ENCODE measurements at regions not wholly inside any gene's neighbourhood (a gene's known extent, or its start where the extent isn't known, plus 50 kb on each side); places are given as distances from the start of the nearest gene placed in this dataset.

- Mint-ChIP-seq H3K27me3 (ENCODE audit: low read depth) (no peaks in the 10 kb centered on the region), H3K9me3 (no peaks in the 10 kb centered on the region), H3K4me1 (ENCODE audit: low read depth) (no peaks in the 10 kb centered on the region), H3K4me3 (no peak overlapping the region), H3K36me3 (ENCODE audit: low read depth) (no peaks in the 10 kb centered on the region), H3K27ac (no peak overlapping the region)
Observed at GRCh38 chr14:104321088-104321801, 182.9 kb downstream of the KIF26A start.

- Mint-ChIP-seq H3K9me3 (no peaks in the 10 kb centered on the region), H3K27ac (no peak overlapping the region), H3K4me3 (no peak overlapping the region), H3K4me1 (ENCODE audit: low read depth) (no peaks in the 10 kb centered on the region), H3K27me3 (ENCODE audit: low read depth) (no peaks in the 10 kb centered on the region), H3K36me3 (ENCODE audit: low read depth) (no peaks in the 10 kb centered on the region)
Observed at GRCh38 chr14:104321802-104322130, 183.4 kb downstream of the KIF26A start.

GRCh38 chr14:104322531-104323366 is 184.4 kb downstream of the KIF26A start:
- no peaks in the 10 kb centered on the region for H3K27me3 Mint-ChIP-seq (ENCODE audit: low read depth)
- H3K9me3 Mint-ChIP-seq, result no peaks in the 10 kb centered on the region
- no peaks in the 10 kb centered on the region for H3K4me1 Mint-ChIP-seq (ENCODE audit: low read depth)
- H3K27ac Mint-ChIP-seq, result no peak overlapping the region
- H3K36me3 Mint-ChIP-seq (ENCODE audit: low read depth), result no peaks in the 10 kb centered on the region
- no peak overlapping the region for H3K4me3 Mint-ChIP-seq

GRCh38 chr14:104323551-104324175 is 185.3 kb downstream of the KIF26A start:
- no peak overlapping the region for H3K4me3 Mint-ChIP-seq
- H3K27me3 Mint-ChIP-seq (ENCODE audit: low read depth), result no peaks in the 10 kb centered on the region
- no peaks in the 10 kb centered on the region for H3K9me3 Mint-ChIP-seq
- H3K27ac Mint-ChIP-seq, result no peak overlapping the region
- H3K4me1 Mint-ChIP-seq (ENCODE audit: low read depth), result no peaks in the 10 kb centered on the region
- H3K36me3 Mint-ChIP-seq (ENCODE audit: low read depth), result no peaks in the 10 kb centered on the region

- H3K4me1 Mint-ChIP-seq (ENCODE audit: low read depth), result no peaks in the 10 kb centered on the region
- H3K27ac Mint-ChIP-seq, result no peak overlapping the region
- H3K9me3 Mint-ChIP-seq, result peaks cover 19% of the 10 kb centered on the region
- H3K27me3 Mint-ChIP-seq (ENCODE audit: low read depth), result no peaks in the 10 kb centered on the region
- no peaks in the 10 kb centered on the region for H3K36me3 Mint-ChIP-seq (ENCODE audit: low read depth)
- H3K4me3 Mint-ChIP-seq, result no peak overlapping the region
Observed at GRCh38 chr14:104326848-104327247, 188.5 kb downstream of the KIF26A start.

GRCh38 chr14:104328607-104329006 is 190.2 kb downstream of the KIF26A start:
- H3K4me3 Mint-ChIP-seq, result no peak overlapping the region
- no peaks in the 10 kb centered on the region for H3K27me3 Mint-ChIP-seq (ENCODE audit: low read depth)
- peaks cover 19% of the 10 kb centered on the region for H3K9me3 Mint-ChIP-seq
- H3K4me1 Mint-ChIP-seq (ENCODE audit: low read depth), result no peaks in the 10 kb centered on the region
- H3K27ac Mint-ChIP-seq, result no peak overlapping the region
- no peaks in the 10 kb centered on the region for H3K36me3 Mint-ChIP-seq (ENCODE audit: low read depth)

GRCh38 chr14:104329793-104330192 is 191.4 kb downstream of the KIF26A start:
- H3K4me3 Mint-ChIP-seq, result no peak overlapping the region
- H3K27me3 Mint-ChIP-seq (ENCODE audit: low read depth), result no peaks in the 10 kb centered on the region
- no peaks in the 10 kb centered on the region for H3K36me3 Mint-ChIP-seq (ENCODE audit: low read depth)
- H3K9me3 Mint-ChIP-seq, result peaks cover 19% of the 10 kb centered on the region
- H3K4me1 Mint-ChIP-seq (ENCODE audit: low read depth), result no peaks in the 10 kb centered on the region
- H3K27ac Mint-ChIP-seq, result no peak overlapping the region

GRCh38 chr14:104331871-104332605 is 193.7 kb downstream of the KIF26A start:
- Mint-ChIP-seq H3K27me3 (ENCODE audit: low read depth) (no peaks in the 10 kb centered on the region), H3K9me3 (peaks cover 19% of the 10 kb centered on the region), H3K4me1 (ENCODE audit: low read depth) (no peaks in the 10 kb centered on the region), H3K27ac (no peak overlapping the region), H3K36me3 (ENCODE audit: low read depth) (no peaks in the 10 kb centered on the region), H3K4me3 (no peak overlapping the region)

- Mint-ChIP-seq H3K4me3 (no peak overlapping the region), H3K36me3 (ENCODE audit: low read depth) (no peaks in the 10 kb centered on the region), H3K27ac (no peak overlapping the region), H3K4me1 (ENCODE audit: low read depth) (no peaks in the 10 kb centered on the region), H3K9me3 (peaks cover 19% of the 10 kb centered on the region), H3K27me3 (ENCODE audit: low read depth) (no peaks in the 10 kb centered on the region)
Observed at GRCh38 chr14:104332634-104333270, 194.4 kb downstream of the KIF26A start.

- Mint-ChIP-seq H3K4me1 (ENCODE audit: low read depth) (no peaks in the 10 kb centered on the region), H3K27me3 (ENCODE audit: low read depth) (peaks cover 4% of the 10 kb centered on the region), H3K9me3 (peaks cover 27% of the 10 kb centered on the region), H3K4me3 (no peak overlapping the region), H3K27ac (no peak overlapping the region), H3K36me3 (ENCODE audit: low read depth) (peaks cover 1% of the 10 kb centered on the region)
Observed at GRCh38 chr14:104333646-104334423, 195.4 kb downstream of the KIF26A start.

GRCh38 chr14:104334424-104335161 is 196.2 kb downstream of the KIF26A start:
- H3K9me3 Mint-ChIP-seq, result peaks cover 27% of the 10 kb centered on the region
- peaks cover 1% of the 10 kb centered on the region for H3K36me3 Mint-ChIP-seq (ENCODE audit: low read depth)
- H3K27ac Mint-ChIP-seq, result no peak overlapping the region
- H3K4me3 Mint-ChIP-seq, result no peak overlapping the region
- peaks cover 7% of the 10 kb centered on the region for H3K27me3 Mint-ChIP-seq (ENCODE audit: low read depth)
- no peaks in the 10 kb centered on the region for H3K4me1 Mint-ChIP-seq (ENCODE audit: low read depth)

GRCh38 chr14:104335176-104335575 is 196.8 kb downstream of the KIF26A start:
- peaks cover 1% of the 10 kb centered on the region for H3K36me3 Mint-ChIP-seq (ENCODE audit: low read depth)
- H3K4me3 Mint-ChIP-seq, result no peak overlapping the region
- H3K27me3 Mint-ChIP-seq (ENCODE audit: low read depth), result peaks cover 9% of the 10 kb centered on the region
- H3K4me1 Mint-ChIP-seq (ENCODE audit: low read depth), result no peaks in the 10 kb centered on the region
- H3K9me3 Mint-ChIP-seq, result peaks cover 24% of the 10 kb centered on the region
- no peak overlapping the region for H3K27ac Mint-ChIP-seq

GRCh38 chr14:104335611-104336010 is 197.2 kb downstream of the KIF26A start:
- H3K36me3 Mint-ChIP-seq (ENCODE audit: low read depth), result peaks cover 1% of the 10 kb centered on the region
- H3K4me3 Mint-ChIP-seq, result no peak overlapping the region
- peaks cover 21% of the 10 kb centered on the region for H3K9me3 Mint-ChIP-seq
- no peak overlapping the region for H3K27ac Mint-ChIP-seq
- no peaks in the 10 kb centered on the region for H3K4me1 Mint-ChIP-seq (ENCODE audit: low read depth)
- H3K27me3 Mint-ChIP-seq (ENCODE audit: low read depth), result peaks cover 10% of the 10 kb centered on the region
